ENCODE measurements at regions not wholly inside any gene's neighbourhood (a gene's known extent, or its start where the extent isn't known, plus 50 kb on each side); places are given as distances from the start of the nearest gene placed in this dataset.

DNA sequence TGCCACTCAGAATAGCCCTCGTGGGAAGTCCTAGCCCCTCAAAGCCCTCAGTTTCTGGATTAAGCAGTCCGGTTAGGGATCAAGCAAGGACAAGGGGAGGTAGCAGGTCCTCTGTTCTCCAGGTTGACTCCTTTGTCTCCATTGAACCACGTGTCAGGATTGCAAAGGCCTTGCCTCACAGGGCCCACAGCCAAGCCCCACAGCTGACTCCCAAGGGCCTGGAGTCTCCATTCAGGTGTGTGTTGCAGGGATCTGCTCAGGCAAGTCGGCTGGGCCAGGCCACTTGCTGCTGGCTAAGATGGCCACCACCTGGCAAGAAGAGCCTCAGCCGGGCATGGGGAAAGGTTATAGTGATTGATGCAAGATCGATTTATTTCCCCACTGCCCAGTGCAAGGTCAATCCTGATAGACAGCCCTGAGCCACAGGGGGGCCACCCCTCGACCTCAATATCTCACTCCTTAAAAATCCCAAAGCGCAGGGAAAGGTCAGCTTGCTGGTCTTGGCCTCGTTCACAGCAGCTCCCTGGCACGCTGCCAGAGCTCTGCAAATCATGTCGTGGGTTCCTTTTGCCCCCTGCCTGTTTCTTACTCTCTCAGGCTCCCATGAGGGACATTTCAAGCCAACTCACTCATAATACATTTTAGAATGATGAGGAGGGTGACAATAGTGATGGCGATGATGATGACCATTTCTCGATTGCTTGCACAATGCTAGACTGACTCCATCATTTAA lies 75.9 kb downstream of the EDN3 start:
- DNase-seq (ENCODE audit: low read depth, low spot score), result no peak
- TF ChIP-seq YY1 (IDR thresholded peaks at IDR 0.05; ENCODE audit: insufficient read depth, insufficient read length), result no peak
- H3K36me3 ChIP-seq (ENCODE audit: insufficient read depth, insufficient read length, low read length), result no peaks in the 10 kb centered on the region
- H3K9ac ChIP-seq (ENCODE audit: insufficient read length, low read depth), result no peak overlapping the region
- H3K4me3 ChIP-seq (ENCODE audit: insufficient read length, low read depth), result no peak overlapping the region
- no peaks in the 10 kb centered on the region for H3K9me3 ChIP-seq (ENCODE audit: insufficient read depth, low read length)
- no peaks in the 10 kb centered on the region for H3K4me1 ChIP-seq (ENCODE audit: insufficient read depth, insufficient read length)
- H3K27me3 ChIP-seq (ENCODE audit: insufficient read depth, insufficient read length), result peaks cover 24% of the 10 kb centered on the region

DNA sequence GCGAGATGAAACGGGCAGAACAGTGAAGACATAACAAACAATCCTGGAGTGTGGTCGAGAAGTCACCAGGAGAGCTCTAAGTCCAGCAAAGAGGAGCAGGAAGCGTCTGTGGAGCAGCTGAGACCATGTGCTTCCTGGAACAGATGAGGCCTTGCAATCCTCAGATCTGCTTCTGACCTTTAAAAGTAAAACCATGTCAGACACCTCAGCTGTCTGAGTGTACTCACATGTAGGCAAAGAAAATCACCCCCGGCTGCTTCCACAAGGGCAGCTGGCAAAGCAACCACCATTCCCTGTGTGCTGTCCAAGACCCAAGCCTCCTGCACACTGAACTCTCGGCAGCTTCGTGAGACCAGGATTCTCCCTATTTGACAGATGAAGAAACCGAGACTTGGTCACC lies 76.6 kb downstream of the EDN3 start:
- Histone ChIP-seq H3K4me3 (ENCODE audit: insufficient read length, low read depth) (no peak overlapping the region), H3K27me3 (ENCODE audit: insufficient read depth, insufficient read length) (peaks cover 26% of the 10 kb centered on the region), H3K9ac (ENCODE audit: insufficient read length, low read depth) (no peak overlapping the region), H3K4me1 (ENCODE audit: insufficient read depth, insufficient read length) (no peaks in the 10 kb centered on the region), H3K9me3 (ENCODE audit: insufficient read depth, low read length) (no peaks in the 10 kb centered on the region), H3K36me3 (ENCODE audit: insufficient read depth, insufficient read length, low read length) (no peaks in the 10 kb centered on the region)
- DNase-seq (ENCODE audit: low read depth, low spot score), result no peak
- TF ChIP-seq ZNF274 (IDR thresholded peaks at IDR 0.05; ENCODE audit: low read depth, low read length), result no peak

DNA sequence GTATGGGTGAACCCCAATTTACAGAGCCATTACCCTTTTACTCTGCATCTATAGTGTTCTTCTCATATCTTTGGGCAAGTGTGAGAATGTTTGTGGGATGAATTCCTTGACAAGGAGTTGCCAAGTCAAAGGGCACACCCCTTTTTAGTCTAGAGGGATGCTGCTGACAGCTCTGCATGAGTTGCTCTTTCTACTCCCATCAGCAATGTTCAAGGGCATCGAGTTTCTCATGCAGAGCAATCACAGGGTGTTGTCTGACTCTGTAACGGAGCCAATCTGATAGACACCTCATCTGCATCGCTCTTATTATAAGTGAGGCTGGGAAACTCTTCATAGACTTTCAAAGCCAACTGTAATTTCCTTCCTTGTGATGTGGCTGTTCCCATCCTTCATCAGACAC lies 77.4 kb downstream of the EDN3 start:
- TF ChIP-seq SUZ12 (IDR thresholded peaks at IDR 0.05; ENCODE audit: extremely low read depth, insufficient read depth, insufficient read length) (no peak), ZNF274 (IDR thresholded peaks at IDR 0.05; ENCODE audit: low read depth, low read length) (no peak), YY1 (IDR thresholded peaks at IDR 0.05; ENCODE audit: insufficient read depth, insufficient read length) (no peak)
- no peak for DNase-seq (ENCODE audit: low read depth, low spot score)
- Histone ChIP-seq H3K27me3 (ENCODE audit: insufficient read depth, insufficient read length) (peaks cover 25% of the 10 kb centered on the region), H3K4me1 (ENCODE audit: insufficient read depth, insufficient read length) (no peaks in the 10 kb centered on the region), H3K9ac (ENCODE audit: insufficient read length, low read depth) (no peak overlapping the region), H3K9me3 (ENCODE audit: insufficient read depth, low read length) (no peaks in the 10 kb centered on the region), H3K36me3 (ENCODE audit: insufficient read depth, insufficient read length, low read length) (no peaks in the 10 kb centered on the region), H3K4me3 (ENCODE audit: insufficient read length, low read depth) (no peak overlapping the region)

DNA sequence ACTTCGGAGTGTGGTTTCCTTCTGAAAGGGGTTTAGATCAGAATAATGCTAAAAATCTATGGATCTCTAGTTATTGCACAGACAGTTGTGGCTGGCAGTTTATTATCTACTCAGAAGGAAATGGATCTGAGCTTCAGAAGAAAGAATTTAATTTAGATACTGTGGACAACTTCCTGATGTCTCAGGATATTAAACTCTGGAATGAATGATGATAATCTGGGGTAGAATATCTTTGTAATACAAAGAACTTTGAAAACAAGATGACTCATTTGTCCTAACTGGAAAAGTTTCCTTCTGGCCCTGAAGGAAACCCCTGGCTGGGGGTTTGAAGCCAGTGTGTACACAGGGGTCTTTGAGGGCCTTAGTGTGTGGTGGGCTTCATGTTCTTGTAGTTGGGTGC lies 78.0 kb downstream of the EDN3 start:
- Histone ChIP-seq H3K4me3 (ENCODE audit: insufficient read length, low read depth) (no peak overlapping the region), H3K9me3 (ENCODE audit: insufficient read depth, low read length) (no peaks in the 10 kb centered on the region), H3K4me1 (ENCODE audit: insufficient read depth, insufficient read length) (no peaks in the 10 kb centered on the region), H3K27me3 (ENCODE audit: insufficient read depth, insufficient read length) (peaks cover 20% of the 10 kb centered on the region), H3K9ac (ENCODE audit: insufficient read length, low read depth) (no peak overlapping the region), H3K36me3 (ENCODE audit: insufficient read depth, insufficient read length, low read length) (no peaks in the 10 kb centered on the region)
- TF ChIP-seq SUZ12 (IDR thresholded peaks at IDR 0.05; ENCODE audit: extremely low read depth, insufficient read depth, insufficient read length) (no peak), ZNF274 (IDR thresholded peaks at IDR 0.05; ENCODE audit: low read depth, low read length) (no peak), YY1 (IDR thresholded peaks at IDR 0.05; ENCODE audit: insufficient read depth, insufficient read length) (no peak)
- DNase-seq (ENCODE audit: low read depth, low spot score), result no peak

DNA sequence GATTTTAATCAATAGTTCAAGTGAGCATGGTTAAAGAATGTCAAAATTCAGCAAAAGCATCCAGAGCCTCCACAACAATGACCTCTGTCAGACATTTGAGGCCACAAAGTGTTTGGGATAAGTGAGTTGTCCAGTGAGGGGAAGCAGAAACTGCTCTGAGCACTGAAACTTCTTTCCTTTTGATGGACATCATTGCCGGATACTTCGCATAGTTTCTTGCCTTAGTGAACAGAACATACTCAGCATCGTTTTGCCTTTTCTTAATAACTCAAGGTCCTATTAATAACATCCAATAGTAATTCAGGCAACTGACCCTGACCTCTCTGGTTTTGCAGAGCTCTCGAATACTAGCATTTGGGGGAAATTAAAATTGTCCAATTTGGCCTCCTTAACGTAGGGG lies 78.6 kb downstream of the EDN3 start:
- Histone ChIP-seq H3K4me1 (ENCODE audit: insufficient read depth, insufficient read length) (no peaks in the 10 kb centered on the region), H3K9me3 (ENCODE audit: insufficient read depth, low read length) (no peaks in the 10 kb centered on the region), H3K36me3 (ENCODE audit: insufficient read depth, insufficient read length, low read length) (no peaks in the 10 kb centered on the region), H3K9ac (ENCODE audit: insufficient read length, low read depth) (no peak overlapping the region), H3K4me3 (ENCODE audit: insufficient read length, low read depth) (no peak overlapping the region), H3K27me3 (ENCODE audit: insufficient read depth, insufficient read length) (peaks cover 17% of the 10 kb centered on the region)
- DNase-seq (ENCODE audit: low read depth, low spot score), result no peak
- TF ChIP-seq ZNF274 (IDR thresholded peaks at IDR 0.05; ENCODE audit: low read depth, low read length) (no peak), SUZ12 (IDR thresholded peaks at IDR 0.05; ENCODE audit: extremely low read depth, insufficient read depth, insufficient read length) (no peak), YY1 (IDR thresholded peaks at IDR 0.05; ENCODE audit: insufficient read depth, insufficient read length) (no peak)

DNA sequence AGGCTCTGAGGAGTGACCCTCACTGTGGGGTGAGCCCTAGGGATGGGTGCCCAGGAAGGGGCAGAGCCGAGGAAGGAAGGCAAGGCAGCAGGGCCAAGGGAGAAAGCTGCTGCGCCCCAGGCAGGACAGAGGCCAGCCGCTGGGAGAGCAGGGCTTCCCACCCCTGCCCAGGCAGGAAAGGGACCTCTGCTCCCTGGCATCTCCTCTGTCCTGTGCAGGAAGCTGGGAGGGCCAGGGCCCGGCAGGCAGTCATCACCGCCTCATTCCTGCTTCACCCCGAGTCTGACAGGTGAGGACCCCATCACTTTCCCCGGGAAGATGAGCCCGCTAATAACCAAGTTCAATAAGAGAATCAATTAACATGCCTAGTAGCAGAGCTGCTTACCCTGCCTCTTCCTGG lies 81.3 kb downstream of the EDN3 start:
- no peaks in the 10 kb centered on the region for H3K9me3 ChIP-seq (ENCODE audit: insufficient read depth, low read length)
- H3K9ac ChIP-seq (ENCODE audit: insufficient read length, low read depth), result no peak overlapping the region
- peaks cover 5% of the 10 kb centered on the region for H3K4me1 ChIP-seq (ENCODE audit: insufficient read depth, insufficient read length)
- TF ChIP-seq SUZ12 (IDR thresholded peaks at IDR 0.05; ENCODE audit: extremely low read depth, insufficient read depth, insufficient read length), result no peak
- TF ChIP-seq YY1 (IDR thresholded peaks at IDR 0.05; ENCODE audit: insufficient read depth, insufficient read length), result no peak
- TF ChIP-seq ZNF274 (IDR thresholded peaks at IDR 0.05; ENCODE audit: low read depth, low read length), result no peak
- H3K27me3 ChIP-seq (ENCODE audit: insufficient read depth, insufficient read length), result peaks cover 9% of the 10 kb centered on the region
- no peaks in the 10 kb centered on the region for H3K36me3 ChIP-seq (ENCODE audit: insufficient read depth, insufficient read length, low read length)
- H3K4me3 ChIP-seq (ENCODE audit: insufficient read length, low read depth), result no peak overlapping the region
- no peak for DNase-seq (ENCODE audit: low read depth, low spot score)

DNA sequence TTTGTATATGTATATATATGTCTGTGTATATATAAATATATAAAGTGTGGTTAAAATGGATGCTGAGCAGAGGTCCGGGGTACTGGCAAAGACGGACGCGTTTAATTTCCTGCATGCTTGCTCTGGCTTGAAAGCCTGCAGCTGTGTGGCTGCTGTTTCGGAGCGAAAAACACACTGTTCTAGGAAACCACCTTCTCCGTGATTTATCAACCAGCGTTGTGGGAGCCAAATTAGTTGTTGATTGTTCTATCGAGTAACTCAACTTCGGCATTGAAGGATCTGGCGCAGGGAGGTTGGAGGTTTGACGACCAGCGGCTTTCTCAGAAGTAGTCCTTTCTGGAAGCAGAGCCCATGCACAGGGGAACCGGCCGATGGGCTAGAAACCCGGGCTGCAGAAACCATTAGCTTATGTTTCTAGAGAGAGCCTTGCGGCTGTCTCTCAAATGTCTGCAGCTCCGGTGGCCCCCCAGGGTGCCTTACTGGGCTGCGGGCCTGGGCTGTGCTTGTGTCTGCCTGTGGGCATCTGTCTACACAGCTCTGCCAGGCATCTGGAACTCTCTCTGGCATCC lies 81.8 kb downstream of the EDN3 start:
- TF ChIP-seq YY1 (IDR thresholded peaks at IDR 0.05; ENCODE audit: insufficient read depth, insufficient read length), result no peak
- no peak for TF ChIP-seq SUZ12 (IDR thresholded peaks at IDR 0.05; ENCODE audit: extremely low read depth, insufficient read depth, insufficient read length)
- no peak for TF ChIP-seq ZNF274 (IDR thresholded peaks at IDR 0.05; ENCODE audit: low read depth, low read length)
- no peak for DNase-seq (ENCODE audit: low read depth, low spot score)
- Histone ChIP-seq H3K9me3 (ENCODE audit: insufficient read depth, low read length) (no peaks in the 10 kb centered on the region), H3K27me3 (ENCODE audit: insufficient read depth, insufficient read length) (peaks cover 6% of the 10 kb centered on the region), H3K4me3 (ENCODE audit: insufficient read length, low read depth) (no peak overlapping the region), H3K36me3 (ENCODE audit: insufficient read depth, insufficient read length, low read length) (no peaks in the 10 kb centered on the region), H3K4me1 (ENCODE audit: insufficient read depth, insufficient read length) (peaks cover 5% of the 10 kb centered on the region), H3K9ac (ENCODE audit: insufficient read length, low read depth) (no peak overlapping the region)
